ENCODE measurements at regions not wholly inside any gene's neighbourhood (a gene's known extent, or its start where the extent isn't known, plus 50 kb on each side); places are given as distances from the start of the nearest gene placed in this dataset.

GRCh38 chr5:89041976-89042375 lies 159.0 kb upstream of the MEF2C start:
- no peak for DNase-seq (ENCODE audit: low read depth in 2 of 2)

GRCh38 chr5:89041249-89041779 lies 158.3 kb upstream of the MEF2C start:
- DNase-seq (ENCODE audit: low read depth in 2 of 2) = no peak

- DNase-seq (ENCODE audit: low read depth in 2 of 2) = no peak
Observed at GRCh38 chr5:89036704-89037489, 153.9 kb upstream of the MEF2C start.

- no peak for DNase-seq (ENCODE audit: low read depth in 2 of 2)
Observed at GRCh38 chr5:89036166-89036565, 153.2 kb upstream of the MEF2C start.

- DNase-seq (ENCODE audit: low read depth in 2 of 2) = no peak
Observed at GRCh38 chr5:89034588-89034987, 151.6 kb upstream of the MEF2C start.

DNA sequence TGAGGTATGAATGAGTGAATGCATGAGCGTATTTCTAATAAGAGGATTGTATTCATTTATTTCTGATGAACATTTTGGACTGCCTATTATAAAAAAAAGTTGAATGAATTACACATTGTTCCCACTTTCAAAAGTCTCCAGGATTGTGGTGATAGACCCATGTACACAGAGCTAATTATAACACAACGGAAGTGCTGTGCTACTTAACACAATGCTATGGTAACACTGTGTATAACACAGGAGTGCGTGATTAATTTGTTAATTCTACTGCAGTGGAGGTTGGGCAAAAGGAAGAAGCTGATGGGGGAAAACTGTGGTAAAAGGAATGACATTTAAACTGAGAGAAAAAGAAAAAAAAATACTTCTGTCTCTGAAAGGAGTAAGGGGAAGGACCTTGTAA lies 147.8 kb upstream of the MEF2C start:
- DNase-seq (ENCODE audit: low read depth in 2 of 2) = no peak

- DNase-seq (ENCODE audit: low read depth in 2 of 2) = peak in 1 of 2 experiments; percentile 25
Observed at GRCh38 chr5:89028595-89029285, 145.8 kb upstream of the MEF2C start.

DNA sequence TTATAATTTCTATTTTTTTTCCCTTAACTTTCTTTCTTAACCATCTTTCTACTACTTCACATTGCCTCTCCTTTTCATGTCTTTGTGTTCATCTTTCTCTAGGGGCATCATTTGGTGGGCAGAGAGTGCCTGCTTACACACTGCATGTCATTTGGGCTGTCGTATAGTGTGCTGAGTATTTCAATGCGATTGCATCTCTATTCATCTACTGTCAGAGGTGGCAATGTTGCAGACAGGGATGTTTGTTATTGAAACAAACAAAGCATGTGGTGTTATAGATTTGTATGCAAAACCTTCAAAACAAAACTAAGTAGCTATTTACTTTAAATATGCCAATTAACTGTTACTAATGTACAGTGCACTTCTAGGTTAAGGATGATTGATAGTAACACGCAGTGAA lies 141.1 kb upstream of the MEF2C start:
- no peak for DNase-seq (ENCODE audit: low read depth in 2 of 2)

DNA sequence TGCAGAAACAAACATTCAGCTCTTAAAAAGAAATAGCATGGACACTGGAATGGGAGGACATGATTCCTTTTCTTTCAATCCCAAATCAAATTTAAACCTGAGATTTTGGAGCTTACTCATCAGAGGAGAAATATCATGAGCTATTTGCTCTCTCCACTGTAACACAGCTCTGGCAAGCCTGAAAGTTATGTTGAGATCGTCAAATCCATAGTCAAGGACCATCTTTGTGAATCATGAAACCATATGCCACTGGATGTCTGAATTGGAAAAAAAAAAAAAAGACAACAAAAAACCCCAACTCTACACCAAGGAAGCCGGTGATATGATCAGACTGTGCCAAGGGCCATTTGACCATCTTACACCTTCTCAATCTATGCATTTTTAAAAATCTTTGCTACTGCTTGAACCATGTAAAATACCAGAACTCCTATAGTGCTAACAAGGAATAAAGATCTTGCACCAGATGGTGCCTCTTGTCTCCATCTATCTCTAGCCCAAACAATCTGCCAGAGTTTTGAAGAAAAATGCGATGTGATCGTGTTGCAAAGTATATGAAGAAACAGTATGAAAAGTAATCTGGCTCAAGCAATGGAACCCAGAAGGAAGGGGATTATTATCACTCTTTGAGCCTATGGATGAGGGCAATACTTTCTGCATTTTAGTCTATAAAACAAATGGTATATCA lies 138.1 kb upstream of the MEF2C start:
- no peak for DNase-seq (ENCODE audit: low read depth in 2 of 2)

- no peak for DNase-seq (ENCODE audit: low read depth in 2 of 2)
Observed at GRCh38 chr5:89016741-89017303, 133.8 kb upstream of the MEF2C start.

GRCh38 chr5:89015409-89015808 lies 132.4 kb upstream of the MEF2C start:
- no peak for DNase-seq (ENCODE audit: low read depth in 2 of 2)

DNA sequence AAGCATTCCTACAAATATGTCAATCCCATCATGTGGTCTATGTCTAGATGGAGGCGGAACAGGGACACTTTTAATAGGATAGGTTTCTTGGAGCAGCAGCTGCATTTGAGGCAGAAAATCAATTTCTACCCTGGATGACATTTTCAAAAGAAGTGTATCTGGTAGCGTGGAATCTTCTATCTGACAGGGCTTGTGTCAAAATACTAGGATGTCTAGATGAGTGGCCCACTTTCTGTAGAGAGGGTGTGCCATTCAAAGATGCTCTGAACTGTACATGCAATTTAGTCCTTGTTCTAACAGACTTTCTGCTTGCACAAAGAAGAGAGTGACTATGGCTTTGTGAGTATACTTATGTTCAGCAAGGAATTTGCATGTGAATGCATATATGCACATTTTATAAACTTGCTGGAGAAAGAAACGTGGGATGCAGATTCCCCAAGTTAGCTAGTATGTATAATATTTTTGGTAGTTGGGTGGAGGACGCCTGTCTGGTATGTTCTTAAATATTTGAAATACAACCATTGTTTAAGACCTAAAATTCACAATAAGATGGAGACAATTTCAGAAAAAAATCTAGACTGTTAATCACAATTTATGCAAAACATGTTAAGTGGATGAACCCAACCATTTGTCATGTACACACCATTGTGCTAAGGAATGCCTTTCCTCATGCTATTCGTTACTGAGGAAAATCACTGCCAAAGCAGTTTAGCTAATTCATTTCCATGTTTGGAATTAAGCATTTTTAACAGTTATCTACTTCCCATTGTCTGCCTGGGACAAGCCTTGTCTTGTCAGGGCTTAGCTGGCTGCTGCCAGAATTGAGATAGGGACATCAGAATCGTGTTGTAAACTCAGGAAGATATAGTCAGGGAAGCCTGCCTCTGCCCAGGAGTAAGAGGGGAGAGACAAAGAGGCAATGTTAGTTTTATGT lies 129.1 kb upstream of the MEF2C start:
- no peak for DNase-seq (ENCODE audit: low read depth in 2 of 2)

GRCh38 chr5:89010512-89010911 lies 127.5 kb upstream of the MEF2C start:
- DNase-seq (ENCODE audit: low read depth in 2 of 2) = no peak

- DNase-seq (ENCODE audit: low read depth in 2 of 2) = no peak
Observed at GRCh38 chr5:89008291-89008690, 125.3 kb upstream of the MEF2C start.

GRCh38 chr5:89005990-89006389 lies 123.0 kb upstream of the MEF2C start:
- DNase-seq (ENCODE audit: low read depth in 2 of 2) = no peak

- no peak for DNase-seq (ENCODE audit: low read depth in 2 of 2)
Observed at GRCh38 chr5:89004379-89004778, 121.4 kb upstream of the MEF2C start.

DNA sequence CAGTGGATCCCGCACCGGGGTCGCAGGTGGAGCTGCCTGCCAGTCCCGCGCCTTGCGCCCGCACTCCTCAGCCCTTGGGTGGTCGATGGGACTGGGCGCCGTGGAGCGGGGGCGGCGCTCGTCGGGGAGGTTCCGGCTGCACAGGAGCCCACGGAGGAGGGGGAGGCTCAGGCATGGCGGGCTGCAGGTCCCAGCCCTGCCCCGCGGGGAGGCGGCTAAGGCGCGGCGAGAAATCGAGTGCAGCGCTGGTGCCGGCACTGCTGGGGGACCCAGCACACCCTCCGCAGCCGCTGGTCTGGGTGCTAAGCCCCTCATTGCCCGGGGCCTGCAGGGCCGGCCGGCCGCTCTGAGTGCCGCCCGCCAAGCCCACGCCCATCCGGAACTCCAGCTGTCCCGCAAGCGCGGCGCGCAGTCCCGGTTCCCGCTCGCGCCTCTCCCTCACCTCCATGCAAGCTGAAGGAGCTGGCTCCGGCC lies 120.6 kb upstream of the MEF2C start:
- no peak for DNase-seq (ENCODE audit: low read depth in 2 of 2)

DNA sequence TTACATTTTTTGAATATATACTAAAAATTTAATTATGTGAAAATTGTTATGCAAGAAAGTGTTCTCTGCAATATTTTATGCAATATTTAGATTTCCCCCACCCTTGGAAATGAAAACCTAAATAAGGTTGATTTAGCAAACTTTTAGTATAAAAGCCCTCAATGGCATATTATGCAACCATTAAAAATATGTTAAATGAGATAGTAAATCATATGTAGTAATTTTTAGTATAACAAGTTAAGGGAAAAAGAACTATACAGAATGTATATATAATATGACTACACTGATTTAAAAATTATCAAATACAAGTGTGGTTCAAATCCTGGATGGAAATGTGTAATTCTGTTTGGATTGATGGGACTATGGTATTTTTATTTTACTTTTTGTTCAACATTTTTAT lies 116.9 kb upstream of the MEF2C start:
- no peak for DNase-seq (ENCODE audit: low read depth in 2 of 2)

- no peak for DNase-seq (ENCODE audit: low read depth in 2 of 2)
Observed at GRCh38 chr5:88997937-88998336, 115.0 kb upstream of the MEF2C start.

GRCh38 chr5:88984040-88984439 lies 101.1 kb upstream of the MEF2C start:
- DNase-seq (ENCODE audit: low read depth in 2 of 2) = no peak

- DNase-seq (ENCODE audit: low read depth in 2 of 2) = no peak
Observed at GRCh38 chr5:88979726-88980125, 96.7 kb upstream of the MEF2C start.
